IMR-90 (cell line): ENCODE measurements at regions not wholly inside any gene's neighbourhood (a gene's known extent, or its start where the extent isn't known, plus 50 kb on each side); places are given as distances from the start of the nearest gene placed in this dataset.

ENCODE experiments used
- ATAC-seq: fragments of 200-7000 bp; cut with Tn5 transposase; 2 replicates; pipeline ENCODE4 v1.9.1; 2020; ENCODE audit warnings: low read depth, mild to moderate bottlenecking, moderate library complexity
- BruUV-seq: library from RNA; stranded (reverse); fragments of 400-500 nt; replicated peaks from 2 replicates; lab custom pipeline; 2021; lab: Mats Ljungman, UMichigan
- CTCF ChIA-PET: fragments of 300-600 bp; formaldehyde crosslinking; extraction: SDS; loops from one replicate; lab custom pipeline; 2021; ENCODE audit warnings: antibody characterized with exemption; lab: Yijun Ruan, JAX
- POLR2A ChIA-PET: fragments of 300-600 bp; sonication (Branson Sonifier 250); formaldehyde crosslinking; loops from one replicate; lab custom pipeline; 2022; ENCODE audit warnings: antibody characterized with exemption; ENCODE audit not compliant: unreplicated experiment; lab: Charles Lee
- DNase-seq: peaks from one replicate; pipeline ENCODE4 v3.0.0; 2013
- H2AFZ ChIP-seq: replicated peaks from 2 replicates; pipeline ENCODE3; 2013; ENCODE audit warnings: low read length, mild to moderate bottlenecking; ENCODE audit not compliant: poor library complexity
- H2AK5ac ChIP-seq: 2 replicates; pipeline ENCODE4 v1.6.1; 2013; ENCODE audit warnings: low read depth, low read length, inconsistent platforms
- H2AK9ac ChIP-seq: replicated peaks from 2 replicates; pipeline ENCODE3; 2013; ENCODE audit warnings: mild to moderate bottlenecking, low read depth, low read length, moderate library complexity; ENCODE audit not compliant: poor library complexity
- H2BK120ac ChIP-seq: 2 replicates; pipeline ENCODE4 v1.6.1; 2013; ENCODE audit warnings: low read depth, low read length, inconsistent platforms
- H2BK15ac ChIP-seq: 3 replicates; pipeline ENCODE4 v1.6.1; 2013; ENCODE audit warnings: low read depth, low read length, inconsistent platforms
- H2BK20ac ChIP-seq: 2 replicates; pipeline ENCODE4 v1.6.1; 2013; ENCODE audit warnings: low read depth, mild to moderate bottlenecking, inconsistent platforms, low read length, moderate library complexity
- H2BK5ac ChIP-seq: 2 replicates; pipeline ENCODE4 v1.6.1; 2013; ENCODE audit warnings: mild to moderate bottlenecking, low read depth, low read length, inconsistent platforms; ENCODE audit not compliant: poor library complexity, severe bottlenecking
- H3K14ac ChIP-seq: replicated peaks from 2 replicates; pipeline ENCODE4 v1.6.1; 2013; ENCODE audit warnings: low read depth, low read length, inconsistent platforms
- H3K18ac ChIP-seq: 2 replicates; pipeline ENCODE4 v1.6.1; 2013; ENCODE audit warnings: low read depth, low read length, control low read depth
- H3K23ac ChIP-seq: 2 replicates; pipeline ENCODE4 v1.6.1; 2013; ENCODE audit warnings: low read depth, low read length, inconsistent platforms
- H3K27ac ChIP-seq: 2 replicates; pipeline ENCODE4 v1.5.1; 2013; ENCODE audit warnings: mild to moderate bottlenecking, control low read depth, low read length; ENCODE audit not compliant: insufficient read depth
- H3K27me3 ChIP-seq: 2 replicates; pipeline ENCODE4 v1.6.1; 2013; ENCODE audit warnings: low read length; ENCODE audit not compliant: control insufficient read depth, insufficient read depth
- H3K36me3 ChIP-seq: 2 replicates; pipeline ENCODE4 v1.6.1; 2013; ENCODE audit warnings: low read length, mixed read lengths; ENCODE audit not compliant: control insufficient read depth, insufficient read depth
- H3K4ac ChIP-seq: 2 replicates; pipeline ENCODE4 v1.6.1; 2013; ENCODE audit warnings: low read depth, low read length, inconsistent platforms
- H3K4me1 ChIP-seq: 2 replicates; pipeline ENCODE4 v1.6.1; 2013; ENCODE audit warnings: low read length, mixed read lengths; ENCODE audit not compliant: control insufficient read depth, insufficient read depth
- H3K4me2 ChIP-seq: 2 replicates; pipeline ENCODE4 v1.6.1; 2013; ENCODE audit warnings: low read depth, mild to moderate bottlenecking, control low read depth, low read length, moderate library complexity
- H3K4me3 ChIP-seq: 2 replicates; pipeline ENCODE4 v1.5.1; 2013; ENCODE audit warnings: low read depth, mild to moderate bottlenecking, control low read depth, low read length, moderate library complexity; ENCODE audit not compliant: insufficient read depth
- H3K56ac ChIP-seq: 2 replicates; pipeline ENCODE4 v1.6.1; 2013; ENCODE audit warnings: low read length, inconsistent platforms; ENCODE audit not compliant: insufficient read depth; ENCODE audit errors: extremely low read depth
- H3K79me1 ChIP-seq, 2 experiments: 2 replicates each; pipeline ENCODE4 v1.6.1; 2013; ENCODE audit warnings: low read length in 2 of 2, inconsistent platforms in 1 of 2, low read depth in 1 of 2
- H3K9ac ChIP-seq: 2 replicates; pipeline ENCODE4 v1.6.1; 2013; ENCODE audit warnings: low read depth, low read length, control low read depth
- H3K9me1 ChIP-seq: 2 replicates; pipeline ENCODE4 v1.6.1; 2013; ENCODE audit warnings: low read length, inconsistent platforms; ENCODE audit not compliant: insufficient read depth
- H3K9me3 ChIP-seq: 2 replicates; pipeline ENCODE4 v1.6.1; 2013; ENCODE audit warnings: low read length; ENCODE audit not compliant: control insufficient read depth, insufficient read depth
- H4K20me1 ChIP-seq: 2 replicates; pipeline ENCODE4 v1.6.1; 2013; ENCODE audit warnings: low read length, inconsistent platforms; ENCODE audit not compliant: insufficient read depth
- H4K5ac ChIP-seq: 2 replicates; pipeline ENCODE4 v1.6.1; 2013; ENCODE audit warnings: mild to moderate bottlenecking, low read depth, low read length, control low read depth
- H4K8ac ChIP-seq, 2 experiments: 2 replicates each; pipeline ENCODE4 v1.6.1; 2013; ENCODE audit warnings: low read depth in 2 of 2, low read length in 2 of 2, control low read depth in 1 of 2, inconsistent platforms in 1 of 2
- H4K91ac ChIP-seq: 2 replicates; pipeline ENCODE4 v1.6.1; 2013; ENCODE audit warnings: low read depth, low read length, inconsistent platforms; ENCODE audit not compliant: insufficient read depth
- BHLHE40 ChIP-seq: fragments of 150-350 bp; IDR thresholded peaks from 2 replicates; pipeline ENCODE4 v1.6.1; 2016; ENCODE audit warnings: mild to moderate bottlenecking, low read depth, low read length
- CEBPB ChIP-seq: IDR thresholded peaks from 2 replicates; pipeline ENCODE4 v1.6.1; 2012; ENCODE audit warnings: low read depth, low read length, improper control_type of control experiment
- CHD1 ChIP-seq: IDR thresholded peaks from 2 replicates; pipeline ENCODE4 v1.6.1; 2012; ENCODE audit warnings: low read depth, low read length, improper control_type of control experiment
- CTCF ChIP-seq: conservative IDR thresholded peaks from 2 replicates; pipeline ENCODE4 v1.5.1; 2012; ENCODE audit warnings: mild to moderate bottlenecking, low read depth, low read length, improper control_type of control experiment
- ELK1 ChIP-seq: fragments of 150-350 bp; IDR thresholded peaks from 2 replicates; pipeline ENCODE4 v1.6.1; 2016; ENCODE audit warnings: low read depth, mild to moderate bottlenecking, low read length, moderate library complexity, borderline replicate concordance
- FOS ChIP-seq: fragments of 150-350 bp; IDR thresholded peaks from 2 replicates; pipeline ENCODE4 v1.6.1; 2016; ENCODE audit warnings: low read depth, low read length
- MAFK ChIP-seq: IDR thresholded peaks from 2 replicates; pipeline ENCODE4 v1.6.1; 2012; ENCODE audit warnings: low read depth, low read length, improper control_type of control experiment
- MAZ ChIP-seq: IDR thresholded peaks from 2 replicates; pipeline ENCODE4 v1.6.1; 2012; ENCODE audit warnings: low read depth, mild to moderate bottlenecking, low read length, improper control_type of control experiment, moderate library complexity, borderline replicate concordance
- MXI1 ChIP-seq: IDR thresholded peaks from 2 replicates; pipeline ENCODE4 v1.6.1; 2012; ENCODE audit warnings: low read depth, mild to moderate bottlenecking, low read length, moderate library complexity, borderline replicate concordance
- NFE2L2 ChIP-seq: fragments of 150-350 bp; IDR thresholded peaks from 2 replicates; pipeline ENCODE4 v1.6.1; 2016; ENCODE audit warnings: low read depth, mild to moderate bottlenecking, low read length
- POLR2A ChIP-seq: IDR thresholded peaks from 2 replicates; pipeline ENCODE4 v1.6.1; 2012; ENCODE audit warnings: mild to moderate bottlenecking, low read depth, low read length
- RAD21 ChIP-seq: IDR thresholded peaks from 2 replicates; pipeline ENCODE4 v1.6.1; 2012; ENCODE audit warnings: low read length, improper control_type of control experiment
- RCOR1 ChIP-seq: IDR thresholded peaks from 2 replicates; pipeline ENCODE4 v1.6.1; 2012; ENCODE audit warnings: mild to moderate bottlenecking, low read length, improper control_type of control experiment; ENCODE audit not compliant: insufficient replicate concordance
- RFX5 ChIP-seq: IDR thresholded peaks from 2 replicates; pipeline ENCODE4 v1.8.0; 2012; ENCODE audit warnings: low read depth, mild to moderate bottlenecking, low read length, moderate library complexity
- SMC3 ChIP-seq: fragments of 150-350 bp; IDR thresholded peaks from 2 replicates; pipeline ENCODE4 v1.6.1; 2016; ENCODE audit warnings: low read depth, mild to moderate bottlenecking, antibody characterized with exemption, low read length, moderate library complexity
- USF2 ChIP-seq: fragments of 150-350 bp; IDR thresholded peaks from 2 replicates; pipeline ENCODE4 v1.6.1; 2017; ENCODE audit warnings: mild to moderate bottlenecking, antibody characterized with exemption, low read length, low read depth
- WGBS, 2 experiments: methylation state at CpG; one replicate each; pipeline versions ENCODE4 v1.1.5 to v1.1.7; 2013; ENCODE audit warnings: missing lambda C conversion rate in 2 of 2; ENCODE audit not compliant: insufficient read length in 1 of 2; ENCODE audit errors: extremely low coverage in 2 of 2; 5-methylcytosine and 5-hydroxymethylcytosine counted together
- dilution Hi-C: fragments of 300-500 bp; cut with HindIII; formaldehyde crosslinking; loops from one replicate; pipeline ENCODE4 v1.14.3; 2018; ENCODE audit warnings: low sequenced_read_pairs; ENCODE audit not compliant: unreplicated experiment
- in situ Hi-C: fragments of 300-500 bp; cut with MboI; formaldehyde crosslinking; loops from 3 replicates; pipeline ENCODE4 v1.14.3; 2019; ENCODE audit warnings: low sequenced_read_pairs, inconsistent platforms, mixed read lengths
- intact Hi-C: fragments of 100-400 bp; cut with micrococcal nuclease; formaldehyde crosslinking; loops from 2 replicates; pipeline ENCODE4 v1.10.0; 2022

GRCh38 chr3:181075098-181075497, 85.6 kb upstream of the DNAJC19 start:
- H3K14ac ChIP-seq = no peak overlapping the region
- H2AFZ ChIP-seq = no peak overlapping the region
- H3K27me3 ChIP-seq = no peaks in the 10 kb centered on the region
- no peak overlapping the region for H3K56ac ChIP-seq
- H2BK120ac ChIP-seq = no peak overlapping the region
- WGBS, 2 experiments = no CpG with 5 or more reads among the region's 1 CpG
- no peak overlapping the region for H3K9ac ChIP-seq
- H3K4me2 ChIP-seq = no peak overlapping the region
- in situ Hi-C loops (no loop called here), intact Hi-C loops (no loop called here), dilution Hi-C loops (no loop called here)
- no peak overlapping the region for H2BK15ac ChIP-seq
- no peak overlapping the region for H3K4ac ChIP-seq
- H2BK5ac ChIP-seq = no peak overlapping the region
- H2BK20ac ChIP-seq = no peak overlapping the region
- no peak for ATAC-seq
- H3K23ac ChIP-seq = no peak overlapping the region
- no peaks in the 10 kb centered on the region for H3K9me1 ChIP-seq
- peaks cover 8% of the 10 kb centered on the region for H3K9me3 ChIP-seq
- no peak overlapping the region for H4K91ac ChIP-seq
- H3K27ac ChIP-seq = no peak overlapping the region
- H4K5ac ChIP-seq = no peak overlapping the region
- TF ChIP-seq CTCF (no peak), CHD1 (no peak), MAZ (no peak), MXI1 (no peak), BHLHE40 (no peak), NFE2L2 (no peak), RAD21 (no peak), MAFK (no peak), RFX5 (no peak), ELK1 (no peak), SMC3 (no peak), RCOR1 (no peak), POLR2A (no peak), USF2 (no peak), CEBPB (no peak), FOS (no peak)
- H2AK5ac ChIP-seq = no peak overlapping the region
- no peak overlapping the region for H4K8ac ChIP-seq
- no peak overlapping the region for H2AK9ac ChIP-seq
- no peak overlapping the region for H3K18ac ChIP-seq
- ChIA-PET CTCF (interaction anchor here (0.9 kb wide), 1 partner anchor 26 kb away, joined by 3 read pairs; no protein-coding TSS in a partner anchor), POLR2A (no interaction called here)
- H3K36me3 ChIP-seq = no peaks in the 10 kb centered on the region
- H3K4me3 ChIP-seq = no peak overlapping the region
- no peaks in the 10 kb centered on the region for H4K20me1 ChIP-seq
- BruUV-seq = no TSS peak
- no peaks in the 10 kb centered on the region for H3K79me1 ChIP-seq
- no peak for DNase-seq
- no peaks in the 10 kb centered on the region for H3K4me1 ChIP-seq
